GM23338 (cell line): ENCODE measurements at regions not wholly inside any gene's neighbourhood (a gene's known extent, or its start where the extent isn't known, plus 50 kb on each side); places are given as distances from the start of the nearest gene placed in this dataset.

Source experiments
- ATAC-seq: fragments of 200-7000 bp; cut with Tn5 transposase; 3 replicates; pipeline ENCODE4 v1.9.1; 2020
- DNase-seq: peaks from one replicate; pipeline ENCODE4 v3.0.0-alpha.2; 2015; ENCODE audit warnings: low spot score
- H2AFZ ChIP-seq: fragments of 200-600 bp; sonication (generic); 2 replicates; pipeline ENCODE4 v1.8.0; 2016; ENCODE audit warnings: antibody characterized with exemption, mild to moderate bottlenecking, moderate library complexity
- H3F3A ChIP-seq: fragments of 200-600 bp; sonication (generic); replicated peaks from 2 replicates; pipeline ENCODE4 v1.8.0; 2017; ENCODE audit warnings: antibody characterized with exemption, mixed run types, low read depth
- H3K27ac ChIP-seq: fragments of 200-600 bp; sonication (generic); 2 replicates; pipeline ENCODE4 v1.6.1; 2016; ENCODE audit warnings: low read depth
- H3K27me3 ChIP-seq: fragments of 200-600 bp; sonication (generic); 2 replicates; pipeline ENCODE4 v1.8.0; 2016; ENCODE audit warnings: mild to moderate bottlenecking, mixed run types, moderate library complexity; ENCODE audit not compliant: insufficient read depth
- H3K36me3 ChIP-seq: fragments of 200-600 bp; sonication (generic); 2 replicates; pipeline ENCODE4 v1.8.0; 2016; ENCODE audit warnings: mild to moderate bottlenecking; ENCODE audit not compliant: insufficient read depth
- H3K4me1 ChIP-seq: fragments of 200-600 bp; sonication (generic); 2 replicates; pipeline ENCODE4 v1.8.0; 2016; ENCODE audit warnings: mild to moderate bottlenecking, moderate library complexity; ENCODE audit not compliant: insufficient read depth
- H3K4me2 ChIP-seq: fragments of 200-600 bp; sonication (generic); 2 replicates; pipeline ENCODE4 v1.7.1; 2017; ENCODE audit warnings: mixed run types
- H3K4me3 ChIP-seq: fragments of 200-600 bp; sonication (generic); 2 replicates; pipeline ENCODE4 v1.6.1; 2016; ENCODE audit warnings: mixed run types
- H3K79me2 ChIP-seq: fragments of 200-600 bp; sonication (generic); replicated peaks from 2 replicates; pipeline ENCODE4 v1.8.0; 2017; ENCODE audit warnings: mild to moderate bottlenecking; ENCODE audit not compliant: insufficient read depth
- H3K9me2 ChIP-seq: fragments of 200-600 bp; sonication (generic); 2 replicates; pipeline ENCODE4 v1.8.0; 2017; ENCODE audit not compliant: insufficient read depth
- H4K20me1 ChIP-seq: fragments of 200-600 bp; sonication (generic); replicated peaks from 2 replicates; pipeline ENCODE4 v1.8.0; 2017; ENCODE audit warnings: mild to moderate bottlenecking; ENCODE audit not compliant: insufficient read depth
- H3K27ac Mint-ChIP-seq: 2 replicates; pipeline ENCODE4 v1.8.0; 2020; ENCODE audit warnings: inconsistent platforms, mild to moderate bottlenecking, moderate library complexity, mixed read lengths
- H3K27me3 Mint-ChIP-seq: 3 replicates; pipeline ENCODE4 v1.8.0; 2022; ENCODE audit warnings: low read depth, mild to moderate bottlenecking, moderate library complexity, mixed read lengths, inconsistent platforms; ENCODE audit not compliant: insufficient read depth, poor library complexity
- H3K36me3 Mint-ChIP-seq: 3 replicates; pipeline ENCODE4 v1.8.0; 2021; ENCODE audit warnings: low read depth, mild to moderate bottlenecking, inconsistent platforms, moderate library complexity, mixed read lengths
- H3K4me1 Mint-ChIP-seq: 3 replicates; pipeline ENCODE4 v1.8.0; 2020; ENCODE audit warnings: mild to moderate bottlenecking, inconsistent platforms, mixed read lengths
- H3K4me3 Mint-ChIP-seq: 3 replicates; pipeline ENCODE4 v1.8.0; 2021; ENCODE audit warnings: moderate library complexity, mild to moderate bottlenecking, inconsistent platforms, mixed read lengths
- H3K9me3 Mint-ChIP-seq: 3 replicates; pipeline ENCODE4 v1.8.0; 2020; ENCODE audit warnings: moderate library complexity, mild to moderate bottlenecking, inconsistent platforms, mixed read lengths
- CREB1 ChIP-seq: fragments of 250-450 bp; sonication (Bioruptor Pico); IDR thresholded peaks from 2 replicates; pipeline ENCODE4 v1.5.0; 2020; ENCODE audit warnings: low read depth, mild to moderate bottlenecking, moderate library complexity
- EZH2 ChIP-seq: fragments of 200-600 bp; sonication (generic); IDR thresholded peaks from one replicate; pipeline ENCODE4 v1.8.0; 2017; ENCODE audit warnings: antibody characterized with exemption, mild to moderate bottlenecking, low read depth; ENCODE audit not compliant: unreplicated experiment
- EZH2phosphoT487 ChIP-seq: fragments of 200-600 bp; sonication (generic); IDR thresholded peaks from one replicate; pipeline ENCODE4 v1.8.1; 2018; ENCODE audit warnings: antibody characterized with exemption; ENCODE audit not compliant: unreplicated experiment
- NANOG ChIP-seq: IDR thresholded peaks from 2 replicates; pipeline ENCODE4 v1.6.1; 2016; ENCODE audit warnings: antibody characterized with exemption, borderline replicate concordance
- ZNF331 ChIP-seq: fragments of 250-450 bp; sonication (Bioruptor Pico); IDR thresholded peaks from 2 replicates; pipeline ENCODE4 v1.5.0; 2020; ENCODE audit warnings: low read depth, mild to moderate bottlenecking, moderate library complexity
- ZNF462 ChIP-seq: fragments of 250-450 bp; sonication (Bioruptor Pico); IDR thresholded peaks from 2 replicates; pipeline ENCODE4 v1.5.0; 2020; ENCODE audit warnings: mild to moderate bottlenecking, moderate library complexity
- TF ChIP-seq, protein P1 (sequence below): IDR thresholded peaks from 2 replicates; pipeline ENCODE4 v1.6.1; 2016; ENCODE audit warnings: antibody characterized with exemption
- TF ChIP-seq, protein P2 (sequence below), 2 experiments: fragments of 200-600 bp in 1 of 2; sonication (generic) in 1 of 2; conservative IDR thresholded peaks; 2 replicates each; pipeline versions ENCODE4 v1.5.1 to v1.6.1; 2016 to 2017; ENCODE audit warnings: antibody characterized with exemption in 2 of 2, low read depth in 2 of 2, mild to moderate bottlenecking in 2 of 2, moderate library complexity in 1 of 2
- TF ChIP-seq, protein P3 (sequence below): IDR thresholded peaks from one replicate; pipeline ENCODE4 v1.6.1; 2018; ENCODE audit warnings: antibody characterized with exemption; ENCODE audit not compliant: unreplicated experiment

GRCh38 chr5:44178414-44178813 is 210.8 kb downstream of the FGF10 start:
- Histone ChIP-seq H3K4me2 (no peak overlapping the region), H3K27ac (no peak overlapping the region), H3K27me3 (no peaks in the 10 kb centered on the region), H3K4me3 (no peak overlapping the region), H3K9me2 (no peaks in the 10 kb centered on the region), H4K20me1 (no peaks in the 10 kb centered on the region), H3K79me2 (no peaks in the 10 kb centered on the region), H3K36me3 (no peaks in the 10 kb centered on the region), H3K4me1 (no peaks in the 10 kb centered on the region), H3F3A (no peaks in the 10 kb centered on the region), H2AFZ (no peak overlapping the region)
- DNase-seq (no peak), ATAC-seq (no peak)
- peaks cover 1% of the 10 kb centered on the region for H3K27me3 Mint-ChIP-seq
- peaks cover 27% of the 10 kb centered on the region for H3K9me3 Mint-ChIP-seq
- no peak for TF ChIP-seq NANOG
- peaks cover 3% of the 10 kb centered on the region; the same call in 1 of the 3 replicates for H3K36me3 Mint-ChIP-seq
- H3K27ac Mint-ChIP-seq = no peak overlapping the region
- H3K4me1 Mint-ChIP-seq = no peaks in the 10 kb centered on the region
- no peak overlapping the region for H3K4me3 Mint-ChIP-seq

GRCh38 chr5:44167540-44167939 is 221.7 kb downstream of the FGF10 start:
- Histone ChIP-seq H3K4me1 (no peaks in the 10 kb centered on the region), H3K27ac (no peak overlapping the region), H3K79me2 (no peaks in the 10 kb centered on the region), H3K4me3 (no peak overlapping the region), H3K9me2 (0 out of 2 replicates have a peak, but pooled peaks cover 8% of the 10 kb centered on the region), H3F3A (no peaks in the 10 kb centered on the region), H2AFZ (no peak overlapping the region), H3K27me3 (no peaks in the 10 kb centered on the region), H4K20me1 (no peaks in the 10 kb centered on the region), H3K36me3 (no peaks in the 10 kb centered on the region), H3K4me2 (no peak overlapping the region)
- Mint-ChIP-seq H3K27me3 (peaks cover 5% of the 10 kb centered on the region), H3K36me3 (no peaks in the 10 kb centered on the region; the same call in 1 of the 3 replicates), H3K9me3 (peaks cover 4% of the 10 kb centered on the region; the same call in 2 of the 3 replicates), H3K4me3 (no peak overlapping the region), H3K27ac (no peak overlapping the region), H3K4me1 (no peaks in the 10 kb centered on the region)
- ATAC-seq = no peak
- DNase-seq = no peak
- no peak for TF ChIP-seq NANOG
- no peak for TF ChIP-seq EZH2
- TF ChIP-seq, protein P1, sequence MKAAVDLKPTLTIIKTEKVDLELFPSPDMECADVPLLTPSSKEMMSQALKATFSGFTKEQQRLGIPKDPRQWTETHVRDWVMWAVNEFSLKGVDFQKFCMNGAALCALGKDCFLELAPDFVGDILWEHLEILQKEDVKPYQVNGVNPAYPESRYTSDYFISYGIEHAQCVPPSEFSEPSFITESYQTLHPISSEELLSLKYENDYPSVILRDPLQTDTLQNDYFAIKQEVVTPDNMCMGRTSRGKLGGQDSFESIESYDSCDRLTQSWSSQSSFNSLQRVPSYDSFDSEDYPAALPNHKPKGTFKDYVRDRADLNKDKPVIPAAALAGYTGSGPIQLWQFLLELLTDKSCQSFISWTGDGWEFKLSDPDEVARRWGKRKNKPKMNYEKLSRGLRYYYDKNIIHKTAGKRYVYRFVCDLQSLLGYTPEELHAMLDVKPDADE = no peak
- TF ChIP-seq, protein P2, sequence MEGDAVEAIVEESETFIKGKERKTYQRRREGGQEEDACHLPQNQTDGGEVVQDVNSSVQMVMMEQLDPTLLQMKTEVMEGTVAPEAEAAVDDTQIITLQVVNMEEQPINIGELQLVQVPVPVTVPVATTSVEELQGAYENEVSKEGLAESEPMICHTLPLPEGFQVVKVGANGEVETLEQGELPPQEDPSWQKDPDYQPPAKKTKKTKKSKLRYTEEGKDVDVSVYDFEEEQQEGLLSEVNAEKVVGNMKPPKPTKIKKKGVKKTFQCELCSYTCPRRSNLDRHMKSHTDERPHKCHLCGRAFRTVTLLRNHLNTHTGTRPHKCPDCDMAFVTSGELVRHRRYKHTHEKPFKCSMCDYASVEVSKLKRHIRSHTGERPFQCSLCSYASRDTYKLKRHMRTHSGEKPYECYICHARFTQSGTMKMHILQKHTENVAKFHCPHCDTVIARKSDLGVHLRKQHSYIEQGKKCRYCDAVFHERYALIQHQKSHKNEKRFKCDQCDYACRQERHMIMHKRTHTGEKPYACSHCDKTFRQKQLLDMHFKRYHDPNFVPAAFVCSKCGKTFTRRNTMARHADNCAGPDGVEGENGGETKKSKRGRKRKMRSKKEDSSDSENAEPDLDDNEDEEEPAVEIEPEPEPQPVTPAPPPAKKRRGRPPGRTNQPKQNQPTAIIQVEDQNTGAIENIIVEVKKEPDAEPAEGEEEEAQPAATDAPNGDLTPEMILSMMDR (conservative IDR thresholded peaks at IDR 0.05; ENCODE audit: low read depth in 2 of 2) = no peak
- TF ChIP-seq ZNF331 = no peak
- no peak for TF ChIP-seq ZNF462
- TF ChIP-seq EZH2phosphoT487 = no peak
- no peak for TF ChIP-seq CREB1 (CRISPR knock-in tag)
- TF ChIP-seq, protein P3, sequence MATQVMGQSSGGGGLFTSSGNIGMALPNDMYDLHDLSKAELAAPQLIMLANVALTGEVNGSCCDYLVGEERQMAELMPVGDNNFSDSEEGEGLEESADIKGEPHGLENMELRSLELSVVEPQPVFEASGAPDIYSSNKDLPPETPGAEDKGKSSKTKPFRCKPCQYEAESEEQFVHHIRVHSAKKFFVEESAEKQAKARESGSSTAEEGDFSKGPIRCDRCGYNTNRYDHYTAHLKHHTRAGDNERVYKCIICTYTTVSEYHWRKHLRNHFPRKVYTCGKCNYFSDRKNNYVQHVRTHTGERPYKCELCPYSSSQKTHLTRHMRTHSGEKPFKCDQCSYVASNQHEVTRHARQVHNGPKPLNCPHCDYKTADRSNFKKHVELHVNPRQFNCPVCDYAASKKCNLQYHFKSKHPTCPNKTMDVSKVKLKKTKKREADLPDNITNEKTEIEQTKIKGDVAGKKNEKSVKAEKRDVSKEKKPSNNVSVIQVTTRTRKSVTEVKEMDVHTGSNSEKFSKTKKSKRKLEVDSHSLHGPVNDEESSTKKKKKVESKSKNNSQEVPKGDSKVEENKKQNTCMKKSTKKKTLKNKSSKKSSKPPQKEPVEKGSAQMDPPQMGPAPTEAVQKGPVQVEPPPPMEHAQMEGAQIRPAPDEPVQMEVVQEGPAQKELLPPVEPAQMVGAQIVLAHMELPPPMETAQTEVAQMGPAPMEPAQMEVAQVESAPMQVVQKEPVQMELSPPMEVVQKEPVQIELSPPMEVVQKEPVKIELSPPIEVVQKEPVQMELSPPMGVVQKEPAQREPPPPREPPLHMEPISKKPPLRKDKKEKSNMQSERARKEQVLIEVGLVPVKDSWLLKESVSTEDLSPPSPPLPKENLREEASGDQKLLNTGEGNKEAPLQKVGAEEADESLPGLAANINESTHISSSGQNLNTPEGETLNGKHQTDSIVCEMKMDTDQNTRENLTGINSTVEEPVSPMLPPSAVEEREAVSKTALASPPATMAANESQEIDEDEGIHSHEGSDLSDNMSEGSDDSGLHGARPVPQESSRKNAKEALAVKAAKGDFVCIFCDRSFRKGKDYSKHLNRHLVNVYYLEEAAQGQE = no peak
